ENCODE measurements at regions not wholly inside any gene's neighbourhood (a gene's known extent, or its start where the extent isn't known, plus 50 kb on each side); places are given as distances from the start of the nearest gene placed in this dataset.

- Histone ChIP-seq H4K8ac (ENCODE audit: low read depth, low read length) (no peak overlapping the region), H3K4ac (ENCODE audit: low read depth, low read length) (no peak overlapping the region), H3K18ac (ENCODE audit: low read length) (no peak overlapping the region), H2BK12ac (ENCODE audit: low read length) (no peak overlapping the region), H3K9ac (ENCODE audit: low read length) (no peak overlapping the region), H3K9me3 (ENCODE audit: insufficient read depth, low read depth, low read length) (no peaks in the 10 kb centered on the region), H3K4me3 (ENCODE audit: low read depth, low read length) (no peak overlapping the region), H2BK5ac (ENCODE audit: low read depth, low read length, poor library complexity) (no peak overlapping the region), H3K27me3 (ENCODE audit: insufficient read depth, low read length) (no peaks in the 10 kb centered on the region), H3K23ac (ENCODE audit: low read length) (no peak overlapping the region), H4K91ac (ENCODE audit: low read depth, low read length) (no peak overlapping the region), H2AFZ (ENCODE audit: insufficient read depth, low read length, poor library complexity) (no peak overlapping the region), H3K79me2 (ENCODE audit: control insufficient read depth, insufficient read depth, low read length, poor library complexity) (no peaks in the 10 kb centered on the region), H3K4me2 (ENCODE audit: low read length) (no peak overlapping the region), H3K79me1 (ENCODE audit: low read length) (no peaks in the 10 kb centered on the region), H3K4me1 (ENCODE audit: control insufficient read depth in 1 of 2, insufficient read depth in 2 of 2, low read length in 2 of 2) (no peaks in the 10 kb centered on the region), H2AK5ac (ENCODE audit: low read length) (no peak overlapping the region), H3K36me3 (ENCODE audit: control insufficient read depth in 1 of 2, insufficient read depth in 2 of 2, low read length in 2 of 2) (no peaks in the 10 kb centered on the region), H2BK120ac (ENCODE audit: insufficient read depth, low read length, poor library complexity) (no peak overlapping the region), H3K14ac (ENCODE audit: low read length) (no peak overlapping the region), H3K27ac (ENCODE audit: low read depth, low read length) (no peak overlapping the region), H4K12ac (ENCODE audit: low read depth, low read length) (no peak overlapping the region)
- WGBS (ENCODE audit: extremely low coverage, insufficient coverage, insufficient read length): no CpG with 5 or more reads among the region's 2 CpGs
- DNase-seq: no peak
These were observed 793.7 kb downstream of the GRIK2 start for GRCh38 chr6:102187186-102187585.

GRCh38 chr6:102195311-102195710 is 801.8 kb downstream of the GRIK2 start:
- no peaks in the 10 kb centered on the region for H3K27me3 ChIP-seq (ENCODE audit: insufficient read depth, low read length)
- no peak overlapping the region for H4K91ac ChIP-seq (ENCODE audit: low read depth, low read length)
- no peak overlapping the region for H3K23ac ChIP-seq (ENCODE audit: low read length)
- H3K4me1 ChIP-seq (ENCODE audit: control insufficient read depth in 1 of 2, insufficient read depth in 2 of 2, low read length in 2 of 2): no peaks in the 10 kb centered on the region
- no peak for DNase-seq
- H2BK120ac ChIP-seq (ENCODE audit: insufficient read depth, low read length, poor library complexity): no peak overlapping the region
- H3K36me3 ChIP-seq (ENCODE audit: control insufficient read depth in 1 of 2, insufficient read depth in 2 of 2, low read length in 2 of 2): no peaks in the 10 kb centered on the region
- H2BK12ac ChIP-seq (ENCODE audit: low read length): no peak overlapping the region
- H3K79me2 ChIP-seq (ENCODE audit: control insufficient read depth, insufficient read depth, low read length, poor library complexity): no peaks in the 10 kb centered on the region
- no peak overlapping the region for H2AFZ ChIP-seq (ENCODE audit: insufficient read depth, low read length, poor library complexity)
- no peak overlapping the region for H3K9ac ChIP-seq (ENCODE audit: low read length)
- H3K27ac ChIP-seq (ENCODE audit: low read depth, low read length): no peak overlapping the region
- no peak overlapping the region for H2AK5ac ChIP-seq (ENCODE audit: low read length)
- no peak overlapping the region for H4K8ac ChIP-seq (ENCODE audit: low read depth, low read length)
- H2BK5ac ChIP-seq (ENCODE audit: low read depth, low read length, poor library complexity): no peak overlapping the region
- no peak overlapping the region for H3K14ac ChIP-seq (ENCODE audit: low read length)
- no peak overlapping the region for H3K4ac ChIP-seq (ENCODE audit: low read depth, low read length)
- peaks cover 6% of the 10 kb centered on the region for H3K9me3 ChIP-seq (ENCODE audit: insufficient read depth, low read depth, low read length)
- no peak overlapping the region for H4K12ac ChIP-seq (ENCODE audit: low read depth, low read length)
- no peak overlapping the region for H3K18ac ChIP-seq (ENCODE audit: low read length)
- no peak overlapping the region for H3K4me2 ChIP-seq (ENCODE audit: low read length)
- WGBS (ENCODE audit: extremely low coverage, insufficient coverage, insufficient read length): no CpG with 5 or more reads among the region's 1 CpG
- H3K79me1 ChIP-seq (ENCODE audit: low read length): no peaks in the 10 kb centered on the region
- no peak overlapping the region for H3K4me3 ChIP-seq (ENCODE audit: low read depth, low read length)

GRCh38 chr6:102197211-102197610 is 803.7 kb downstream of the GRIK2 start:
- no peak overlapping the region for H3K18ac ChIP-seq (ENCODE audit: low read length)
- H3K27ac ChIP-seq (ENCODE audit: low read depth, low read length): no peak overlapping the region
- H4K12ac ChIP-seq (ENCODE audit: low read depth, low read length): no peak overlapping the region
- no peak overlapping the region for H2AFZ ChIP-seq (ENCODE audit: insufficient read depth, low read length, poor library complexity)
- H3K14ac ChIP-seq (ENCODE audit: low read length): no peak overlapping the region
- no peak overlapping the region for H2BK12ac ChIP-seq (ENCODE audit: low read length)
- peaks cover 6% of the 10 kb centered on the region for H3K9me3 ChIP-seq (ENCODE audit: insufficient read depth, low read depth, low read length)
- no peak overlapping the region for H3K23ac ChIP-seq (ENCODE audit: low read length)
- DNase-seq: peak; percentile 5 to 27
- H3K79me1 ChIP-seq (ENCODE audit: low read length): no peaks in the 10 kb centered on the region
- no peak overlapping the region for H4K91ac ChIP-seq (ENCODE audit: low read depth, low read length)
- H3K4ac ChIP-seq (ENCODE audit: low read depth, low read length): no peak overlapping the region
- H4K8ac ChIP-seq (ENCODE audit: low read depth, low read length): no peak overlapping the region
- no peak overlapping the region for H3K9ac ChIP-seq (ENCODE audit: low read length)
- no peaks in the 10 kb centered on the region for H3K27me3 ChIP-seq (ENCODE audit: insufficient read depth, low read length)
- H2AK5ac ChIP-seq (ENCODE audit: low read length): no peak overlapping the region
- H3K4me1 ChIP-seq (ENCODE audit: control insufficient read depth in 1 of 2, insufficient read depth in 2 of 2, low read length in 2 of 2): no peaks in the 10 kb centered on the region
- WGBS (ENCODE audit: extremely low coverage, insufficient coverage, insufficient read length): no CpG with 5 or more reads among the region's 3 CpGs
- no peaks in the 10 kb centered on the region for H3K36me3 ChIP-seq (ENCODE audit: control insufficient read depth in 1 of 2, insufficient read depth in 2 of 2, low read length in 2 of 2)
- no peaks in the 10 kb centered on the region for H3K79me2 ChIP-seq (ENCODE audit: control insufficient read depth, insufficient read depth, low read length, poor library complexity)
- H3K4me2 ChIP-seq (ENCODE audit: low read length): no peak overlapping the region
- no peak overlapping the region for H2BK120ac ChIP-seq (ENCODE audit: insufficient read depth, low read length, poor library complexity)
- H3K4me3 ChIP-seq (ENCODE audit: low read depth, low read length): no peak overlapping the region
- no peak overlapping the region for H2BK5ac ChIP-seq (ENCODE audit: low read depth, low read length, poor library complexity)

- H2AK5ac ChIP-seq (ENCODE audit: low read length): no peak overlapping the region
These were observed 810.8 kb downstream of the GRIK2 start for GRCh38 chr6:102204351-102204750.

More at GRCh38 chr6:102204351-102204750, 810.8 kb downstream of the GRIK2 start:
- H3K79me1 ChIP-seq (ENCODE audit: low read length): no peaks in the 10 kb centered on the region
- no peak overlapping the region for H2AFZ ChIP-seq (ENCODE audit: insufficient read depth, low read length, poor library complexity)
- no peak overlapping the region for H2BK12ac ChIP-seq (ENCODE audit: low read length)
- H4K8ac ChIP-seq (ENCODE audit: low read depth, low read length): no peak overlapping the region
- no peak overlapping the region for H3K18ac ChIP-seq (ENCODE audit: low read length)
- no peak overlapping the region for H4K12ac ChIP-seq (ENCODE audit: low read depth, low read length)
- H3K4me3 ChIP-seq (ENCODE audit: low read depth, low read length): no peak overlapping the region
- no peaks in the 10 kb centered on the region for H3K79me2 ChIP-seq (ENCODE audit: control insufficient read depth, insufficient read depth, low read length, poor library complexity)
- H3K4ac ChIP-seq (ENCODE audit: low read depth, low read length): no peak overlapping the region
- no peak overlapping the region for H3K9ac ChIP-seq (ENCODE audit: low read length)
- peaks cover 2% of the 10 kb centered on the region for H3K9me3 ChIP-seq (ENCODE audit: insufficient read depth, low read depth, low read length)
- H3K23ac ChIP-seq (ENCODE audit: low read length): no peak overlapping the region
- H3K14ac ChIP-seq (ENCODE audit: low read length): no peak overlapping the region
- H2BK120ac ChIP-seq (ENCODE audit: insufficient read depth, low read length, poor library complexity): no peak overlapping the region
- no peak overlapping the region for H3K27ac ChIP-seq (ENCODE audit: low read depth, low read length)
- H2BK5ac ChIP-seq (ENCODE audit: low read depth, low read length, poor library complexity): no peak overlapping the region
- no peaks in the 10 kb centered on the region for H3K36me3 ChIP-seq (ENCODE audit: control insufficient read depth in 1 of 2, insufficient read depth in 2 of 2, low read length in 2 of 2)
- H3K27me3 ChIP-seq (ENCODE audit: insufficient read depth, low read length): no peaks in the 10 kb centered on the region
- no CpG with 5 or more reads among the region's 3 CpGs for WGBS (ENCODE audit: extremely low coverage, insufficient coverage, insufficient read length)
- peak; percentile 7 to 44 for DNase-seq
- no peaks in the 10 kb centered on the region for H3K4me1 ChIP-seq (ENCODE audit: control insufficient read depth in 1 of 2, insufficient read depth in 2 of 2, low read length in 2 of 2)
- H3K4me2 ChIP-seq (ENCODE audit: low read length): no peak overlapping the region
- H4K91ac ChIP-seq (ENCODE audit: low read depth, low read length): no peak overlapping the region

All from trophoblast cell (in vitro differentiated cells and primary cell).